ENCODE measurements at regions not wholly inside any gene's neighbourhood (a gene's known extent, or its start where the extent isn't known, plus 50 kb on each side); places are given as distances from the start of the nearest gene placed in this dataset.
"Not testable (repeated sequence)": the region's sequence is repeated elsewhere in the genome, so short reads cannot be mapped to it uniquely, and the experiment has no call there.

GRCh38 chr2:118577202-118577601 lies 270.2 kb downstream of the EN1 start:
- Histone ChIP-seq H3K9ac (ENCODE audit: low read depth, low read length) (no peak overlapping the region), H3K36me3 (ENCODE audit: control insufficient read depth, insufficient read depth, low read length) (no peaks in the 10 kb centered on the region), H3K9me3 (ENCODE audit: control insufficient read depth, insufficient read depth, low read length) (no peaks in the 10 kb centered on the region), H3K27me3 (ENCODE audit: control insufficient read depth, insufficient read depth, low read length) (no peaks in the 10 kb centered on the region), H3K4me3 (ENCODE audit: low read depth, low read length) (no peak overlapping the region), H3K4me1 (ENCODE audit: control insufficient read depth, insufficient read depth, low read length) (no peaks in the 10 kb centered on the region)

- no peaks in the 10 kb centered on the region for H3K27me3 ChIP-seq (ENCODE audit: control insufficient read depth, insufficient read depth, low read length)
- H3K9ac ChIP-seq (ENCODE audit: low read depth, low read length) = no peak overlapping the region
- no peaks in the 10 kb centered on the region for H3K36me3 ChIP-seq (ENCODE audit: control insufficient read depth, insufficient read depth, low read length)
- H3K9me3 ChIP-seq (ENCODE audit: control insufficient read depth, insufficient read depth, low read length) = no peaks in the 10 kb centered on the region
- no peak overlapping the region for H3K4me3 ChIP-seq (ENCODE audit: low read depth, low read length)
- no peaks in the 10 kb centered on the region for H3K4me1 ChIP-seq (ENCODE audit: control insufficient read depth, insufficient read depth, low read length)
These were observed 271.2 kb downstream of the EN1 start for GRCh38 chr2:118576109-118576855.

GRCh38 chr2:118572380-118572779 lies 275.1 kb downstream of the EN1 start:
- not testable (repeated sequence) for H3K36me3 ChIP-seq (ENCODE audit: control insufficient read depth, insufficient read depth, low read length); H3K4me1 ChIP-seq (ENCODE audit: control insufficient read depth, insufficient read depth, low read length); H3K9ac ChIP-seq (ENCODE audit: low read depth, low read length); H3K4me3 ChIP-seq (ENCODE audit: low read depth, low read length); H3K27me3 ChIP-seq (ENCODE audit: control insufficient read depth, insufficient read depth, low read length); H3K9me3 ChIP-seq (ENCODE audit: control insufficient read depth, insufficient read depth, low read length)

GRCh38 chr2:118569876-118570535 lies 277.4 kb downstream of the EN1 start:
- H3K9me3 ChIP-seq (ENCODE audit: control insufficient read depth, insufficient read depth, low read length) = no peaks in the 10 kb centered on the region

GRCh38 chr2:118568700-118569099 lies 278.7 kb downstream of the EN1 start:
- H3K9ac ChIP-seq (ENCODE audit: low read depth, low read length) = no peak overlapping the region
- no peaks in the 10 kb centered on the region for H3K27me3 ChIP-seq (ENCODE audit: control insufficient read depth, insufficient read depth, low read length)
- H3K36me3 ChIP-seq (ENCODE audit: control insufficient read depth, insufficient read depth, low read length) = no peaks in the 10 kb centered on the region
- H3K9me3 ChIP-seq (ENCODE audit: control insufficient read depth, insufficient read depth, low read length) = no peaks in the 10 kb centered on the region
- no peaks in the 10 kb centered on the region for H3K4me1 ChIP-seq (ENCODE audit: control insufficient read depth, insufficient read depth, low read length)
- no peak overlapping the region for H3K4me3 ChIP-seq (ENCODE audit: low read depth, low read length)

More at GRCh38 chr2:118569876-118570535, 277.4 kb downstream of the EN1 start:
- H3K27me3 ChIP-seq (ENCODE audit: control insufficient read depth, insufficient read depth, low read length) = no peaks in the 10 kb centered on the region
- H3K4me1 ChIP-seq (ENCODE audit: control insufficient read depth, insufficient read depth, low read length) = no peaks in the 10 kb centered on the region
- no peak overlapping the region for H3K4me3 ChIP-seq (ENCODE audit: low read depth, low read length)
- H3K36me3 ChIP-seq (ENCODE audit: control insufficient read depth, insufficient read depth, low read length) = no peaks in the 10 kb centered on the region
- H3K9ac ChIP-seq (ENCODE audit: low read depth, low read length) = no peak overlapping the region

GRCh38 chr2:118565786-118566540 lies 281.5 kb downstream of the EN1 start:
- Histone ChIP-seq H3K36me3 (ENCODE audit: control insufficient read depth, insufficient read depth, low read length) (no peaks in the 10 kb centered on the region), H3K27me3 (ENCODE audit: control insufficient read depth, insufficient read depth, low read length) (no peaks in the 10 kb centered on the region), H3K9ac (ENCODE audit: low read depth, low read length) (no peak overlapping the region), H3K4me3 (ENCODE audit: low read depth, low read length) (no peak overlapping the region), H3K4me1 (ENCODE audit: control insufficient read depth, insufficient read depth, low read length) (no peaks in the 10 kb centered on the region), H3K9me3 (ENCODE audit: control insufficient read depth, insufficient read depth, low read length) (no peaks in the 10 kb centered on the region)

- H3K9me3 ChIP-seq (ENCODE audit: control insufficient read depth, insufficient read depth, low read length) = no peaks in the 10 kb centered on the region
- no peaks in the 10 kb centered on the region for H3K4me1 ChIP-seq (ENCODE audit: control insufficient read depth, insufficient read depth, low read length)
- no peaks in the 10 kb centered on the region for H3K36me3 ChIP-seq (ENCODE audit: control insufficient read depth, insufficient read depth, low read length)
- no peak overlapping the region for H3K4me3 ChIP-seq (ENCODE audit: low read depth, low read length)
- no peak overlapping the region for H3K9ac ChIP-seq (ENCODE audit: low read depth, low read length)
- no peaks in the 10 kb centered on the region for H3K27me3 ChIP-seq (ENCODE audit: control insufficient read depth, insufficient read depth, low read length)
These were observed 282.1 kb downstream of the EN1 start for GRCh38 chr2:118565301-118565700.

- Histone ChIP-seq H3K4me1 (ENCODE audit: control insufficient read depth, insufficient read depth, low read length) (no peaks in the 10 kb centered on the region), H3K4me3 (ENCODE audit: low read depth, low read length) (no peak overlapping the region), H3K9ac (ENCODE audit: low read depth, low read length) (no peak overlapping the region), H3K36me3 (ENCODE audit: control insufficient read depth, insufficient read depth, low read length) (no peaks in the 10 kb centered on the region), H3K27me3 (ENCODE audit: control insufficient read depth, insufficient read depth, low read length) (no peaks in the 10 kb centered on the region), H3K9me3 (ENCODE audit: control insufficient read depth, insufficient read depth, low read length) (no peaks in the 10 kb centered on the region)
These were observed 285.3 kb downstream of the EN1 start for GRCh38 chr2:118562144-118562543.

GRCh38 chr2:118558846-118559245 lies 288.6 kb downstream of the EN1 start:
- Histone ChIP-seq H3K36me3 (ENCODE audit: control insufficient read depth, insufficient read depth, low read length) (no peaks in the 10 kb centered on the region), H3K4me1 (ENCODE audit: control insufficient read depth, insufficient read depth, low read length) (no peaks in the 10 kb centered on the region), H3K9ac (ENCODE audit: low read depth, low read length) (no peak overlapping the region), H3K9me3 (ENCODE audit: control insufficient read depth, insufficient read depth, low read length) (no peaks in the 10 kb centered on the region), H3K27me3 (ENCODE audit: control insufficient read depth, insufficient read depth, low read length) (no peaks in the 10 kb centered on the region), H3K4me3 (ENCODE audit: low read depth, low read length) (no peak overlapping the region)

- H3K9ac ChIP-seq (ENCODE audit: low read depth, low read length) = no peak overlapping the region
- no peaks in the 10 kb centered on the region for H3K9me3 ChIP-seq (ENCODE audit: control insufficient read depth, insufficient read depth, low read length)
- H3K4me1 ChIP-seq (ENCODE audit: control insufficient read depth, insufficient read depth, low read length) = no peaks in the 10 kb centered on the region
- no peaks in the 10 kb centered on the region for H3K27me3 ChIP-seq (ENCODE audit: control insufficient read depth, insufficient read depth, low read length)
- H3K36me3 ChIP-seq (ENCODE audit: control insufficient read depth, insufficient read depth, low read length) = no peaks in the 10 kb centered on the region
- H3K4me3 ChIP-seq (ENCODE audit: low read depth, low read length) = no peak overlapping the region
These were observed 289.7 kb downstream of the EN1 start for GRCh38 chr2:118557791-118558190.

GRCh38 chr2:118557016-118557415 lies 290.4 kb downstream of the EN1 start:
- Histone ChIP-seq H3K4me1 (ENCODE audit: control insufficient read depth, insufficient read depth, low read length) (no peaks in the 10 kb centered on the region), H3K4me3 (ENCODE audit: low read depth, low read length) (no peak overlapping the region), H3K9me3 (ENCODE audit: control insufficient read depth, insufficient read depth, low read length) (no peaks in the 10 kb centered on the region), H3K36me3 (ENCODE audit: control insufficient read depth, insufficient read depth, low read length) (no peaks in the 10 kb centered on the region), H3K9ac (ENCODE audit: low read depth, low read length) (no peak overlapping the region), H3K27me3 (ENCODE audit: control insufficient read depth, insufficient read depth, low read length) (no peaks in the 10 kb centered on the region)

- no peak overlapping the region for H3K9ac ChIP-seq (ENCODE audit: low read depth, low read length)
- no peaks in the 10 kb centered on the region for H3K27me3 ChIP-seq (ENCODE audit: control insufficient read depth, insufficient read depth, low read length)
- no peaks in the 10 kb centered on the region for H3K36me3 ChIP-seq (ENCODE audit: control insufficient read depth, insufficient read depth, low read length)
- H3K4me1 ChIP-seq (ENCODE audit: control insufficient read depth, insufficient read depth, low read length) = no peaks in the 10 kb centered on the region
- no peaks in the 10 kb centered on the region for H3K9me3 ChIP-seq (ENCODE audit: control insufficient read depth, insufficient read depth, low read length)
- H3K4me3 ChIP-seq (ENCODE audit: low read depth, low read length) = no peak overlapping the region
These were observed 292.8 kb downstream of the EN1 start for GRCh38 chr2:118554616-118555015.
